ENCODE measurements at regions not wholly inside any gene's neighbourhood (a gene's known extent, or its start where the extent isn't known, plus 50 kb on each side); places are given as distances from the start of the nearest gene placed in this dataset.

DNA sequence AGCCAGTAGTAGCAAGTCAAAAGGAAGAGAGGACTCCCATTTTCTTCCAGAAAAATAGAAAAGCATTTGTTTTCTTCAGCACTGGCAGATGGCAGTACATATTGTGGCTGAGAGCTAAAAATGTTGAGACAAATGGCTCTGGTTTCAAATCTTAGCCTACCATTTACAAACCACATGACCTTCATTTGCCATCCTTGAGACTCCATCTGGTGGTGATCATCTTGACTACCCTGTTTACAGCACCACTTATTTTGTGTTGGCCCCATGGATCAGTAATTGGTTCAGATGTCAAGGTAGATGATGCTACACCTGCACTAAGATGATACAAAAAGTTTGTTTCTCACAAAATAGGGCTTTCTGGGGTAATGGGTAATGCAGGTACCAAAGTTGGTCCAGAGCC is 951.8 kb upstream of the IGFBP7 start:
- Histone ChIP-seq H3K4me1 (ENCODE audit: control insufficient read depth, insufficient read depth, low read length) (no peaks in the 10 kb centered on the region), H3K27ac (ENCODE audit: extremely low read depth, low read depth, low read length) (no peak overlapping the region), H3K4me3 (ENCODE audit: low read depth, low read length) (no peak overlapping the region), H3K9me3 (ENCODE audit: control insufficient read depth, insufficient read depth, low read depth, low read length) (no peaks in the 10 kb centered on the region), H3K36me3 (ENCODE audit: control insufficient read depth in 2 of 2, insufficient read depth in 1 of 2, low read length in 2 of 2) (no peaks in the 10 kb centered on the region)
- ChIA-PET CTCF (interaction anchor here (1.0 kb wide), 1 partner anchor 635 kb away, joined by 3 read pairs; no protein-coding TSS in a partner anchor), POLR2A (no interaction called here)
- no peak for TF ChIP-seq ZXDB (tag by site-specific recombination; IDR thresholded peaks at IDR 0.05)
- TF ChIP-seq, protein P1, sequence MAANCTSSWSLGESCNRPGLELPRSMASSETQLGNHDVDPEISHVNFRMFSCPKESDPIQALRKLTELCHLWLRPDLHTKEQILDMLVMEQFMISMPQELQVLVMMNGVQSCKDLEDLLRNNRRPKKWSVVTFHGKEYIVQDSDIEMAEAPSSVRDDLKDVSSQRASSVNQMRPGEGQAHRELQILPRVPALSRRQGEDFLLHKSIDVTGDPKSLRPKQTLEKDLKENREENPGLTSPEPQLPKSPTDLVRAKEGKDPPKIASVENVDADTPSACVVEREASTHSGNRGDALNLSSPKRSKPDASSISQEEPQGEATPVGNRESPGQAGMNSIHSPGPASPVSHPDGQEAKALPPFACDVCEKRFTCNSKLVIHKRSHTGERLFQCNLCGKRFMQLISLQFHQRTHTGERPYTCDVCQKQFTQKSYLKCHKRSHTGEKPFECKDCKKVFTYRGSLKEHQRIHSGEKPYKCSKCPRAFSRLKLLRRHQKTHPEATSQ (tag by site-specific recombination; IDR thresholded peaks at IDR 0.05): no peak
- TF ChIP-seq ZNF391 (tag by site-specific recombination; IDR thresholded peaks at IDR 0.05; ENCODE audit: borderline replicate concordance, low read depth): no peak
- no peak for TF ChIP-seq ZNF548 (tag by site-specific recombination; IDR thresholded peaks at IDR 0.05)
- no peak for TF ChIP-seq SCRT2 (tag by site-specific recombination; IDR thresholded peaks at IDR 0.05)
- TF ChIP-seq, protein P2, sequence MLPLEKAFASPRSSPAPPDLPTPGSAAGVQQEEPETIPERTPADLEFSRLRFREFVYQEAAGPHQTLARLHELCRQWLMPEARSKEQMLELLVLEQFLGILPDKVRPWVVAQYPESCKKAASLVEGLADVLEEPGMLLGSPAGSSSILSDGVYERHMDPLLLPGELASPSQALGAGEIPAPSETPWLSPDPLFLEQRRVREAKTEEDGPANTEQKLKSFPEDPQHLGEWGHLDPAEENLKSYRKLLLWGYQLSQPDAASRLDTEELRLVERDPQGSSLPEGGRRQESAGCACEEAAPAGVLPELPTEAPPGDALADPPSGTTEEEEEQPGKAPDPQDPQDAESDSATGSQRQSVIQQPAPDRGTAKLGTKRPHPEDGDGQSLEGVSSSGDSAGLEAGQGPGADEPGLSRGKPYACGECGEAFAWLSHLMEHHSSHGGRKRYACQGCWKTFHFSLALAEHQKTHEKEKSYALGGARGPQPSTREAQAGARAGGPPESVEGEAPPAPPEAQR (tag by site-specific recombination; IDR thresholded peaks at IDR 0.05): no peak
- TF ChIP-seq, protein P3, sequence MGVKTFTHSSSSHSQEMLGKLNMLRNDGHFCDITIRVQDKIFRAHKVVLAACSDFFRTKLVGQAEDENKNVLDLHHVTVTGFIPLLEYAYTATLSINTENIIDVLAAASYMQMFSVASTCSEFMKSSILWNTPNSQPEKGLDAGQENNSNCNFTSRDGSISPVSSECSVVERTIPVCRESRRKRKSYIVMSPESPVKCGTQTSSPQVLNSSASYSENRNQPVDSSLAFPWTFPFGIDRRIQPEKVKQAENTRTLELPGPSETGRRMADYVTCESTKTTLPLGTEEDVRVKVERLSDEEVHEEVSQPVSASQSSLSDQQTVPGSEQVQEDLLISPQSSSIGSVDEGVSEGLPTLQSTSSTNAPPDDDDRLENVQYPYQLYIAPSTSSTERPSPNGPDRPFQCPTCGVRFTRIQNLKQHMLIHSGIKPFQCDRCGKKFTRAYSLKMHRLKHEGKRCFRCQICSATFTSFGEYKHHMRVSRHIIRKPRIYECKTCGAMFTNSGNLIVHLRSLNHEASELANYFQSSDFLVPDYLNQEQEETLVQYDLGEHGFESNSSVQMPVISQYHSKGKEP (tag by site-specific recombination; IDR thresholded peaks at IDR 0.05): no peak
- no peak for TF ChIP-seq ZNF747 (tag by site-specific recombination; IDR thresholded peaks at IDR 0.05)
- TF ChIP-seq ZNF670 (tag by site-specific recombination; IDR thresholded peaks at IDR 0.05; ENCODE audit: low read depth): no peak
- TF ChIP-seq ZNF10 (tag by site-specific recombination; IDR thresholded peaks at IDR 0.05): no peak
- TF ChIP-seq, protein P4, sequence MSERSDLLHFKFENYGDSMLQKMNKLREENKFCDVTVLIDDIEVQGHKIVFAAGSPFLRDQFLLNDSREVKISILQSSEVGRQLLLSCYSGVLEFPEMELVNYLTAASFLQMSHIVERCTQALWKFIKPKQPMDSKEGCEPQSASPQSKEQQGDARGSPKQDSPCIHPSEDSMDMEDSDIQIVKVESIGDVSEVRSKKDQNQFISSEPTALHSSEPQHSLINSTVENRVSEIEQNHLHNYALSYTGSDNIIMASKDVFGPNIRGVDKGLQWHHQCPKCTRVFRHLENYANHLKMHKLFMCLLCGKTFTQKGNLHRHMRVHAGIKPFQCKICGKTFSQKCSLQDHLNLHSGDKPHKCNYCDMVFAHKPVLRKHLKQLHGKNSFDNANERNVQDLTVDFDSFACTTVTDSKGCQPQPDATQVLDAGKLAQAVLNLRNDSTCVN (tag by site-specific recombination; optimal IDR thresholded peaks at IDR 0.05): no peak
- TF ChIP-seq ZNF214 (tag by site-specific recombination; IDR thresholded peaks at IDR 0.05; ENCODE audit: borderline replicate concordance): no peak
- TF ChIP-seq, protein P5, sequence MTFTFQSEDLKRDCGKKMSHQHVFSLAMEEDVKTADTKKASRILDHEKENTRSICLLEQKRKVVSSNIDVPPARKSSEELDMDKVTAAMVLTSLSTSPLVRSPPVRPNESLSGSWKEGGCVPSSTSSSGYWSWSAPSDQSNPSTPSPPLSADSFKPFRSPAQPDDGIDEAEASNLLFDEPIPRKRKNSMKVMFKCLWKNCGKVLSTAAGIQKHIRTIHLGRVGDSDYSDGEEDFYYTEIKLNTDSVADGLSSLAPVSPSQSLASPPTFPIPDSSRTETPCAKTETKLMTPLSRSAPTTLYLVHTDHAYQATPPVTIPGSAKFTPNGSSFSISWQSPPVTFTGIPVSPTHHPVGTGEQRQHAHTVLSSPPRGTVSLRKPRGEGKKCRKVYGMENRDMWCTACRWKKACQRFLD (tag by site-specific recombination; IDR thresholded peaks at IDR 0.05): no peak
- TF ChIP-seq, protein P6, sequence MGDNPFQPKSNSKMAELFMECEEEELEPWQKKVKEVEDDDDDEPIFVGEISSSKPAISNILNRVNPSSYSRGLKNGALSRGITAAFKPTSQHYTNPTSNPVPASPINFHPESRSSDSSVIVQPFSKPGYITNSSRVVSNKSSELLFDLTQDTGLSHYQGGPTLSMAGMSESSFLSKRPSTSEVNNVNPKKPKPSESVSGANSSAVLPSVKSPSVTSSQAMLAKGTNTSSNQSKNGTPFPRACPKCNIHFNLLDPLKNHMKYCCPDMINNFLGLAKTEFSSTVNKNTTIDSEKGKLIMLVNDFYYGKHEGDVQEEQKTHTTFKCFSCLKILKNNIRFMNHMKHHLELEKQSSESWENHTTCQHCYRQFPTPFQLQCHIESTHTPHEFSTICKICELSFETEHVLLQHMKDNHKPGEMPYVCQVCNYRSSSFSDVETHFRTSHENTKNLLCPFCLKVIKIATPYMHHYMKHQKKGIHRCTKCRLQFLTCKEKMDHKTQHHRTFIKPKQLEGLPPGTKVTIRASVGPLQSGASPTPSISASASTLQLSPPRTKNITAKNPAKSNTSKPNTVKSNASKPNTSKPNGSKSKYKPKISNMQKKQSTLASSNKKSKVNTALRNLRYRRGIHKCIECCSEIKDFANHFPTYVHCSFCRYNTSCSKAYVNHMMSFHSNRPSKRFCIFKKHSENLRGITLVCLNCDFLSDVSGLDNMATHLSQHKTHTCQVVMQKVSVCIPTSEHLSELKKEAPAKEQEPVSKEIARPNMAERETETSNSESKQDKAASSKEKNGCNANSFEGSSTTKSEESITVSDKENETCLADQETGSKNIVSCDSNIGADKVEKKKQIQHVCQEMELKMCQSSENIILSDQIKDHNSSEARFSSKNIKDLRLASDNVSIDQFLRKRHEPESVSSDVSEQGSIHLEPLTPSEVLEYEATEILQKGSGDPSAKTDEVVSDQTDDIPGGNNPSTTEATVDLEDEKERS (tag by site-specific recombination; IDR thresholded peaks at IDR 0.05): no peak
- TF ChIP-seq ZNF629 (tag by site-specific recombination; IDR thresholded peaks at IDR 0.05): no peak
- TF ChIP-seq, protein P7, sequence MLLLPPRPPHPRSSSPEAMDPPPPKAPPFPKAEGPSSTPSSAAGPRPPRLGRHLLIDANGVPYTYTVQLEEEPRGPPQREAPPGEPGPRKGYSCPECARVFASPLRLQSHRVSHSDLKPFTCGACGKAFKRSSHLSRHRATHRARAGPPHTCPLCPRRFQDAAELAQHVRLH (tag by site-specific recombination; IDR thresholded peaks at IDR 0.05): no peak
- TF ChIP-seq ZNF169 (tag by site-specific recombination; IDR thresholded peaks at IDR 0.05): no peak
- TF ChIP-seq SP3 (tag by site-specific recombination; IDR thresholded peaks at IDR 0.05): no peak
- TF ChIP-seq ZNF433 (tag by site-specific recombination; IDR thresholded peaks at IDR 0.05; ENCODE audit: low read depth): no peak
